ENCODE measurements at regions not wholly inside any gene's neighbourhood (a gene's known extent, or its start where the extent isn't known, plus 50 kb on each side); places are given as distances from the start of the nearest gene placed in this dataset.

DNA sequence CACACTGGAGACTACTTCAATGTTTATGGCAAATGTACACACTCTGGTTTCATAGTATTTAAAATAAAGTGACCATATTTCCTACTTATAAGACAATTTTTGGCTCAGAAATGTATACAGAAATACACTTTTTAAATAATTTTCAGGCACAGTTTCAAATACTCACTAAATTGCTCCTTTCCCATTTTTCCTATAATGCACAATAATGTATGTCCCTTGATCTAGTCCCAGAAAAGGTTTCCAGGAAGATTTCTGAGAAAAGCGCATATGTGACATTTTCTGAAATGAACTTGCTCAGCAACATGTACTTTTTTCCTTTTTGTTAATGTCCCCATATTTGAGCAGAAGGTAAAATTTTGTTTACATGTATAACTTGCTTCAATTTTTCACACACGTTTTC, 591.4 kb downstream of the CD109 start:
- Mint-ChIP-seq H3K27ac (no peak overlapping the region), H3K4me3 (no peak overlapping the region), H3K4me1 (no peaks in the 10 kb centered on the region), H3K27me3 (ENCODE audit: insufficient read depth, low read depth) (peaks cover 2% of the 10 kb centered on the region), H3K9me3 (peaks cover 3% of the 10 kb centered on the region), H3K36me3 (no peaks in the 10 kb centered on the region)
- no peaks in the 10 kb centered on the region for H3K27me3 ChIP-seq
- H3K4me1 ChIP-seq = no peaks in the 10 kb centered on the region
- no peak for DNase-seq (ENCODE audit: low spot score)
- H2AFZ ChIP-seq (replicated peaks) = no peak overlapping the region
- no peak overlapping the region for H3K4me3 ChIP-seq
- H3K27ac ChIP-seq = no peak overlapping the region
- no peak overlapping the region for H3K9ac ChIP-seq
- H4K20me1 ChIP-seq (ENCODE audit: low read depth) = no peaks in the 10 kb centered on the region
- no peaks in the 10 kb centered on the region for H3K36me3 ChIP-seq
- H3F3A ChIP-seq (ENCODE audit: low read depth) = no peaks in the 10 kb centered on the region
- H3K9me3 ChIP-seq (ENCODE audit: low read depth) = no peaks in the 10 kb centered on the region
- H3K4me2 ChIP-seq = no peak overlapping the region
- H3K79me2 ChIP-seq (ENCODE audit: low read depth) = no peaks in the 10 kb centered on the region
- no peak for TF ChIP-seq EZH2 (IDR thresholded peaks at IDR 0.05)
- TF ChIP-seq EZH2phosphoT487 (IDR thresholded peaks at IDR 0.05) = no peak

DNA sequence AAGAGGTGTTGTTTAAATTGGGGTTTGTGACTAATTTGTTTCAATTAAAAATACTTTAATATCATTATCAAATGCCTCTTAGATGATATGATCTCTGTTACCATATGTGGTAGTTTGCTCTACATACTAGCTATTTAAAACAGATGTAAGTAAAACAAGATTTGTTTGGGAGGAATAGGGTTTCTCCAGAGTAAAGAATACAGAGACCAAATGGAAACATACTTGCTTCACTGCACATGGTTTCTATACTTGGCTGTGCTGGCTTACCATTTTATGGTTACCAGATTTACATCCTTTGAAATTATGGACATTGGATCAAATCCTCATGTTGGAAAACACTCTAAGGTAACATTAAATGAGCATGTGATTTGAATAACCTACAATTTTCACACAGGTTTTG, 588.3 kb downstream of the CD109 start:
- Mint-ChIP-seq H3K4me1 (no peaks in the 10 kb centered on the region), H3K27me3 (ENCODE audit: insufficient read depth, low read depth) (peaks cover 2% of the 10 kb centered on the region), H3K36me3 (no peaks in the 10 kb centered on the region), H3K9me3 (peaks cover 5% of the 10 kb centered on the region), H3K27ac (no peak overlapping the region), H3K4me3 (no peak overlapping the region)
- Histone ChIP-seq H3K79me2 (ENCODE audit: low read depth) (no peaks in the 10 kb centered on the region), H3K4me2 (no peak overlapping the region), H3F3A (ENCODE audit: low read depth) (no peaks in the 10 kb centered on the region), H3K9ac (no peak overlapping the region), H3K9me3 (ENCODE audit: low read depth) (no peaks in the 10 kb centered on the region), H3K36me3 (no peaks in the 10 kb centered on the region), H4K20me1 (ENCODE audit: low read depth) (no peaks in the 10 kb centered on the region), H3K4me1 (no peaks in the 10 kb centered on the region), H3K4me3 (no peak overlapping the region), H3K27ac (no peak overlapping the region), H3K27me3 (no peaks in the 10 kb centered on the region), H2AFZ (replicated peaks) (no peak overlapping the region)
- no peak for DNase-seq (ENCODE audit: low spot score)
- TF ChIP-seq EZH2 (IDR thresholded peaks at IDR 0.05) (no peak), EZH2phosphoT487 (IDR thresholded peaks at IDR 0.05) (no peak)
- TF ChIP-seq, protein P1, sequence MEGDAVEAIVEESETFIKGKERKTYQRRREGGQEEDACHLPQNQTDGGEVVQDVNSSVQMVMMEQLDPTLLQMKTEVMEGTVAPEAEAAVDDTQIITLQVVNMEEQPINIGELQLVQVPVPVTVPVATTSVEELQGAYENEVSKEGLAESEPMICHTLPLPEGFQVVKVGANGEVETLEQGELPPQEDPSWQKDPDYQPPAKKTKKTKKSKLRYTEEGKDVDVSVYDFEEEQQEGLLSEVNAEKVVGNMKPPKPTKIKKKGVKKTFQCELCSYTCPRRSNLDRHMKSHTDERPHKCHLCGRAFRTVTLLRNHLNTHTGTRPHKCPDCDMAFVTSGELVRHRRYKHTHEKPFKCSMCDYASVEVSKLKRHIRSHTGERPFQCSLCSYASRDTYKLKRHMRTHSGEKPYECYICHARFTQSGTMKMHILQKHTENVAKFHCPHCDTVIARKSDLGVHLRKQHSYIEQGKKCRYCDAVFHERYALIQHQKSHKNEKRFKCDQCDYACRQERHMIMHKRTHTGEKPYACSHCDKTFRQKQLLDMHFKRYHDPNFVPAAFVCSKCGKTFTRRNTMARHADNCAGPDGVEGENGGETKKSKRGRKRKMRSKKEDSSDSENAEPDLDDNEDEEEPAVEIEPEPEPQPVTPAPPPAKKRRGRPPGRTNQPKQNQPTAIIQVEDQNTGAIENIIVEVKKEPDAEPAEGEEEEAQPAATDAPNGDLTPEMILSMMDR (IDR thresholded peaks at IDR 0.05) = no peak

DNA sequence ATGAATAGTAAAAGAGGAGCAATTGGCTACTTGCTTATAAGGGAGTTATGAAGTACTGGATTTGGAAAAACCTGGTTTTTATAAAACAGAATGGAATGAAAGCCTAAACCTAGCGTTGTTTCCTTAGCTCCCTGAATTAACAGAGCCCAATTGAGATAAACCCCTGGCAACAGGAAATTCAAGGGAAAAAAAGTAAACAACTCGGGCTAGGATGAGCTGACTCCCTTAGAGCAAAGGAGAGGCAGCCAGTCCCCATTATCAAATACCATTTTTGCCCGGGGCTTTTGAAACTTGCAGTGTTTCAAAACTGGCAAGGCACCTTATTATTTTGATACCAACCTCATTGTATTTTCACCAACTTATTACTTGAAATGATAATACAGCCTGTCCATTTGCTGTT, 587.5 kb downstream of the CD109 start:
- Mint-ChIP-seq H3K27ac (no peak overlapping the region), H3K36me3 (no peaks in the 10 kb centered on the region), H3K9me3 (peaks cover 5% of the 10 kb centered on the region), H3K4me3 (no peak overlapping the region), H3K27me3 (ENCODE audit: insufficient read depth, low read depth) (peaks cover 2% of the 10 kb centered on the region), H3K4me1 (no peaks in the 10 kb centered on the region)
- Histone ChIP-seq H3K27me3 (no peaks in the 10 kb centered on the region), H3K4me1 (no peaks in the 10 kb centered on the region), H3K4me3 (no peak overlapping the region), H4K20me1 (ENCODE audit: low read depth) (no peaks in the 10 kb centered on the region), H2AFZ (replicated peaks) (no peak overlapping the region), H3F3A (ENCODE audit: low read depth) (no peaks in the 10 kb centered on the region), H3K9ac (no peak overlapping the region), H3K79me2 (ENCODE audit: low read depth) (no peaks in the 10 kb centered on the region), H3K27ac (no peak overlapping the region), H3K36me3 (no peaks in the 10 kb centered on the region), H3K9me3 (ENCODE audit: low read depth) (no peaks in the 10 kb centered on the region), H3K4me2 (no peak overlapping the region)
- no peak for DNase-seq (ENCODE audit: low spot score)
- TF ChIP-seq, protein P1 (IDR thresholded peaks at IDR 0.05) = no peak
- TF ChIP-seq EZH2phosphoT487 (IDR thresholded peaks at IDR 0.05) (no peak), EZH2 (IDR thresholded peaks at IDR 0.05) (no peak)

DNA sequence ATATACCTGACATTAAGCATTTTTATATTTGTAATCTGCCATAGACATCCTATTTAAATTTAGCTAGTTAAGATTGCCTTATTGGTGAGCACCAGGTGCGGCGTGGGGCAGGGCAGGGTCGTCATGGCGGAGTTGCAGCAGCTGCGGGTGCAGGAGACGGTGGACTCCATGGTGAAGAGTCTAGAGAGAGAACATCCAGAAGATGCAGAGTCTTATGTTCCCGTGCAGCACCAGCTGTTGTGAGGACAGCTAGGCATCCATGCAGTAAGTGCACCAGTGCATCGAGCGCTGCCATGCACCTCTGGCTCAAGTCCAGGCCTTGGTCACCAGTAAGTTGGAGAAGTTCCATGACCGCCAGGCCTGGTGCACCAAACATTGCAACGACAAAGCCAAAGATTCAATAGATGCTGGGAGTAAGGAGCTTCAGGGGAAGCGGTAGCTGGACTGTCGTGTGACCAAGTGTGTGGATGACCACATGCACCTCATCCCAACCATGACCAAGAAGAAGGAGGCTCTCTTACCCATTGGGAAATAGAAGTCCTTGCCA, 586.2 kb downstream of the CD109 start:
- no peaks in the 10 kb centered on the region for H3K9me3 ChIP-seq (ENCODE audit: low read depth)
- DNase-seq (ENCODE audit: low spot score) = no peak
- H3K9me3 Mint-ChIP-seq = peaks cover 5% of the 10 kb centered on the region
- no peak overlapping the region for H3K27ac ChIP-seq
- H2AFZ ChIP-seq (replicated peaks) = no peak overlapping the region
- H3K9ac ChIP-seq = no peak overlapping the region
- peaks cover 2% of the 10 kb centered on the region for H3K27me3 Mint-ChIP-seq (ENCODE audit: insufficient read depth, low read depth)
- H3K79me2 ChIP-seq (ENCODE audit: low read depth) = no peaks in the 10 kb centered on the region
- no peak overlapping the region for H3K4me2 ChIP-seq
- peaks cover 10% of the 10 kb centered on the region for H3K4me1 Mint-ChIP-seq
- H3K4me1 ChIP-seq = no peaks in the 10 kb centered on the region
- no peaks in the 10 kb centered on the region for H3K36me3 ChIP-seq
- TF ChIP-seq, protein P1 (IDR thresholded peaks at IDR 0.05) = no peak
- no peak overlapping the region for H3K27ac Mint-ChIP-seq
- H3K4me3 ChIP-seq = no peak overlapping the region
- H3F3A ChIP-seq (ENCODE audit: low read depth) = no peaks in the 10 kb centered on the region
- H3K36me3 Mint-ChIP-seq = no peaks in the 10 kb centered on the region
- H3K27me3 ChIP-seq = no peaks in the 10 kb centered on the region
- H3K4me3 Mint-ChIP-seq = no peak overlapping the region
- H4K20me1 ChIP-seq (ENCODE audit: low read depth) = no peaks in the 10 kb centered on the region
